GM12878 (cell line): ENCODE measurements at regions not wholly inside any gene's neighbourhood (a gene's known extent, or its start where the extent isn't known, plus 50 kb on each side); places are given as distances from the start of the nearest gene placed in this dataset.

ENCODE experiments used
- ASH2L ChIP-seq: fragments of 300-600, 200-600 bp; sonication (generic); IDR thresholded peaks from 2 replicates; pipeline ENCODE4 v1.6.1; 2017; ENCODE audit warnings: low read depth, mild to moderate bottlenecking, borderline replicate concordance
- MTA2 ChIP-seq: fragments of 450-650 bp; IDR thresholded peaks from 2 replicates; pipeline ENCODE4 v1.6.1; 2016; ENCODE audit warnings: low read depth, mild to moderate bottlenecking, moderate library complexity
- NKRF ChIP-seq: fragments of 450-650 bp; conservative IDR thresholded peaks from 2 replicates; pipeline ENCODE4 v1.6.1; 2017; ENCODE audit warnings: mild to moderate bottlenecking, moderate library complexity
- PAX5 ChIP-seq: IDR thresholded peaks from 2 replicates; pipeline ENCODE4 v1.6.1; 2011; ENCODE audit warnings: low read depth, low read length, borderline replicate concordance
- PAX8 ChIP-seq: fragments of 450-650 bp; IDR thresholded peaks from 2 replicates; pipeline ENCODE4 v1.6.1; 2017; ENCODE audit warnings: mild to moderate bottlenecking, moderate library complexity
- POLR2A ChIP-seq: IDR thresholded peaks from 2 replicates; pipeline ENCODE4 v1.6.1; 2011; ENCODE audit warnings: low read depth, mild to moderate bottlenecking, low read length
- RELB ChIP-seq: fragments of 450-650 bp; IDR thresholded peaks from 2 replicates; pipeline ENCODE4 v1.6.1; 2017; ENCODE audit warnings: low read depth, mild to moderate bottlenecking, moderate library complexity
- ZBTB4 ChIP-seq: fragments of 450-650 bp; formaldehyde crosslinking; IDR thresholded peaks from 2 replicates; pipeline ENCODE4 v1.4.0; 2022; ENCODE audit warnings: mild to moderate bottlenecking, moderate library complexity
- TF ChIP-seq, protein P1 (sequence below): fragments of 450-650 bp; IDR thresholded peaks from 2 replicates; pipeline ENCODE4 v1.6.1; 2018; ENCODE audit warnings: borderline replicate concordance, mild to moderate bottlenecking; ENCODE audit not compliant: partially characterized antibody

GRCh38 chr7:69436946-69437345 is 161.3 kb upstream of the AUTS2 start (continued):
- TF ChIP-seq RELB (no peak), PAX8 (no peak), NKRF (no peak), POLR2A (no peak), ASH2L (no peak), MTA2 (no peak), PAX5 (no peak), ZBTB4 (CRISPR knock-in tag) (no peak)
- TF ChIP-seq, protein P1, sequence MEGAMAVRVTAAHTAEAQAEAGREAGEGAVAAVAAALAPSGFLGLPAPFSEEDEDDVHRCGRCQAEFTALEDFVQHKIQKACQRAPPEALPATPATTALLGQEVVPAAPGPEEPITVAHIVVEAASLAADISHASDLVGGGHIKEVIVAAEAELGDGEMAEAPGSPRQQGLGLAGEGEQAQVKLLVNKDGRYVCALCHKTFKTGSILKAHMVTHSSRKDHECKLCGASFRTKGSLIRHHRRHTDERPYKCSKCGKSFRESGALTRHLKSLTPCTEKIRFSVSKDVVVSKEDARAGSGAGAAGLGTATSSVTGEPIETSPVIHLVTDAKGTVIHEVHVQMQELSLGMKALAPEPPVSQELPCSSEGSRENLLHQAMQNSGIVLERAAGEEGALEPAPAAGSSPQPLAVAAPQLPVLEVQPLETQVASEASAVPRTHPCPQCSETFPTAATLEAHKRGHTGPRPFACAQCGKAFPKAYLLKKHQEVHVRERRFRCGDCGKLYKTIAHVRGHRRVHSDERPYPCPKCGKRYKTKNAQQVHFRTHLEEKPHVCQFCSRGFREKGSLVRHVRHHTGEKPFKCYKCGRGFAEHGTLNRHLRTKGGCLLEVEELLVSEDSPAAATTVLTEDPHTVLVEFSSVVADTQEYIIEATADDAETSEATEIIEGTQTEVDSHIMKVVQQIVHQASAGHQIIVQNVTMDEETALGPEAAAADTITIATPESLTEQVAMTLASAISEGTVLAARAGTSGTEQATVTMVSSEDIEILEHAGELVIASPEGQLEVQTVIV, result no peak
